Stimulated activated CD4-positive, alpha-beta T cell treated with anti-CD3 and anti-CD28 coated beads, Interleukin-12 subunit alpha, Interleukin-12 subunit beta, amount 100 ng/mL, for 24 hours (primary cell): ENCODE measurements at regions not wholly inside any gene's neighbourhood (a gene's known extent, or its start where the extent isn't known, plus 50 kb on each side); places are given as distances from the start of the nearest gene placed in this dataset.

ENCODE experiments used
- DNase-seq, 2 experiments: peaks; one replicate each; pipeline ENCODE4 v3.0.0-alpha.2; 2020; ENCODE audit warnings: low read depth in 2 of 2

- no peak for DNase-seq
These were observed 229.8 kb downstream of the MAF start for GRCh38 chr16:79370736-79371135.

DNA sequence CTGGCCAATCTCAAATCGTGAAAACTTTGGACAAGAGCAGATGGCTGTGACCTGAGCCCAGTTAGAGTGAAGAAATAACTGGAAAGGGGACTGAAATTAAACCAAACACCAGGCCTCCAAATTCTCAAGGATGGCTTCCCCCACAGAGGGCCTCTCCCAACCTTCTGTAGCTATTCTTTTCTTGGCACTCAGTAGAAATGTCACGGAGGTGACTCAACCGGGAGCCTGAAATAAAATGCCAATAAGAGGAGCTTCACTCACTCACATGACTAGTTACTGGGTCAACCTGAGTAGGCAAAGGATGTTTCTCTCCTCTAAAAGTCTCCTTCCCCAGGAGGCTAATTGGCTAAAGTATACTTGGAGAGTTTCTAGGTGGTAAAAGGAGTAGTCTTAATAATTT lies 230.7 kb downstream of the MAF start:
- no peak for DNase-seq

- no peak for DNase-seq
These were observed 232.7 kb downstream of the MAF start for GRCh38 chr16:79367822-79368221.

DNA sequence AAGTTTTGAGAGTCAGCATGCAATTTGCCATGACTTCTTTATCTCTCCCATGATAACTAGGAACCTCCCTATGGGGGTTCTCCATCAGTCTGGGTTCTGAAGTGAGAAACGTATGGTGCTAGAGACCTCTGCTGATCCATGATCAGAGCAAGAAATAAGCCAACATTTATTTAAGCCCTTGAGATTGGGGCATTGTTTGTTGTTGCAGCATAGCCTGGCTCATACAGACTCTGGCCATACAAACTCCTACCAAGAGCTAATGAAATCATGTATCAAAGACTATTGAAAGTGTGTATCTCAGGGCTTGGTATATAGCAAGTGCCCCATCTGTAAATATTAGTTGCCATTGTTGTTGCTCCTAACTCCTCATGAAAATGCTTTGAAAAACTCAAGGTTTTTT lies 233.9 kb downstream of the MAF start:
- DNase-seq = no peak

DNA sequence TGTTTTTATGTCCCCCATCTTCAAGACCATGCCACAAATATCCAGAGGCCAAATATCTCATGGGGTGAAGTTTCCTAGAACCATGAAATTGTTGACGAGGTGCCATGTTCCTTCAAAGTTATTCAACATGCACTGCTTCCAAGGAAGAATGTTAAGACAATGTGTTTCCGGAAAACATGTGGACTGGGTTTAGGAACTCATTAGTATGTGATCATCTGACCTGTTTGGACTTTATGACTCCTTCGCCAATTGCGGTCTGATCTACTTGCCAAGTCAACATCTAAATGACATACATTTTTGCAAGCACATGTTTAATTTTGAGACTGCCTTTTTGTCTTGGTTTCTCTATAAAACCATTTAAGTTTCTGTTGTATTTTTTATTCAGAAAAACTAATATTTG lies 234.8 kb downstream of the MAF start:
- DNase-seq = no peak

- no peak for DNase-seq
These were observed 237.1 kb downstream of the MAF start for GRCh38 chr16:79363484-79363883.

DNA sequence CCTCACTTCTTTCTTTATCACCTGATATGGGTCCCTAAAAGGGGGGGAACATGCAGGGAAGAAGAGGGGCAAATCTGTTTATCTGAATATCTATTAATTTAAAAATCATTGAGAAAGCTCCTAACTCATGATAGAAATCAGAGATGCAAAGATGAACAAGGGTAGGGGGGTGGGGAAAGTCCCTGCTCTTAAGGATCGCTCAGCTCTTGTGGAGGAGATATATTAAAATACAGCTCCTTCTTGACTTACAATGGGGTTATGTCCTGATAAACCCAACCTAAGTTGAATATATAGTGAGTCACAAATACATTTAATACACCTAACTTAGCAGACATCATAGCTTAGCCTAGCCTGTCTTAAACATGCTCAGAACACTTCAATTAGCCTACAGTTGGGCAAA lies 237.5 kb downstream of the MAF start:
- no peak for DNase-seq

GRCh38 chr16:79362300-79362970 lies 238.1 kb downstream of the MAF start:
- DNase-seq = no peak

- DNase-seq = no peak
These were observed 239.3 kb downstream of the MAF start for GRCh38 chr16:79361132-79361751.

- no peak for DNase-seq
These were observed 240.3 kb downstream of the MAF start for GRCh38 chr16:79360267-79360666.

- no peak for DNase-seq
These were observed 241.5 kb downstream of the MAF start for GRCh38 chr16:79359082-79359481.

- no peak for DNase-seq
These were observed 242.3 kb downstream of the MAF start for GRCh38 chr16:79358188-79358587.

- no peak for DNase-seq
These were observed 244.8 kb downstream of the MAF start for GRCh38 chr16:79355600-79356358.

DNA sequence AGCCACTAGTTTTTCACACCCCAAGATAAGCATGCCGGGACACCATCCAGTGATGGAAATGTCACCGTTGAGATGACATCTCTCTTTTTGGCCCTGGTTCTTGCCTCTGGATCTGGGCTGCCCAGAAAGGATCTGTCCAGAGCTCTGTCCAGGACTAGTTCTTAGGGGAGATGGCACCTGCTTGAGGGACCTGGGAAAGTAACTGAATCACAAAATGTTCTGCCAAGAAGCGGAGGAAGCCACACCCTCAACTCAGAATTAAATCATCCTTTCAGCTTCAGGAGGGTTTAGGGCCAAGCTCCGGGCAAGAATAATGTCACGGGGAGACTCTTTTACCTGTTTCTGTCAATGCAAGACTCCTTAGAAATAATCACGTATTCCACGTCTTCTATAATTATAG lies 248.6 kb downstream of the MAF start:
- no peak for DNase-seq

- DNase-seq = no peak
These were observed 250.7 kb downstream of the MAF start for GRCh38 chr16:79349803-79350202.

GRCh38 chr16:79348521-79349306 lies 251.8 kb downstream of the MAF start:
- no peak for DNase-seq

- no peak for DNase-seq
These were observed 253.3 kb downstream of the MAF start for GRCh38 chr16:79347277-79347676.

GRCh38 chr16:79339863-79340262 lies 260.7 kb downstream of the MAF start:
- DNase-seq = no peak

- no peak for DNase-seq
These were observed 262.6 kb downstream of the MAF start for GRCh38 chr16:79337906-79338305.

- DNase-seq = no peak
These were observed 263.9 kb downstream of the MAF start for GRCh38 chr16:79336437-79337229.

DNA sequence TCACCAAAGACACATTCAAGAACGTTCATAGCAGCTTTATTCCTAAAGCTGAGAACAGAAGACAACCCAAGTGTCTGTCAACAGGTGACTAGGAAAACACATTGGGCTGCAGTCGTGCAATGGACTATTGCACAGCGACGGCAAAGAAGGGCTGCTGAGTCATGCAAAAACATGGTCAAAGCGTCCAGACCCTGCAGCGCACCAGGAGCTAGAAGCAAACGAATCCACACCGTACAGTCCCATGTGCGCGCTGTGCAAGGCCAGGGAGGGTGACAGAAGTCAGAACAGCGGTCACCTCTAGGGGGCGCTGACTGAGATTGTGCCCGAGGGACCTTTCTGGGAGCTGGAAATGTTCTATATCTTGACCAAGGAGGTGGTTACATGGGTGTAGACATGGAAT lies 266.4 kb downstream of the MAF start:
- DNase-seq = peak in 1 of 2 experiments; percentile 38
